ENCODE measurements at regions not wholly inside any gene's neighbourhood (a gene's known extent, or its start where the extent isn't known, plus 50 kb on each side); places are given as distances from the start of the nearest gene placed in this dataset.

DNA sequence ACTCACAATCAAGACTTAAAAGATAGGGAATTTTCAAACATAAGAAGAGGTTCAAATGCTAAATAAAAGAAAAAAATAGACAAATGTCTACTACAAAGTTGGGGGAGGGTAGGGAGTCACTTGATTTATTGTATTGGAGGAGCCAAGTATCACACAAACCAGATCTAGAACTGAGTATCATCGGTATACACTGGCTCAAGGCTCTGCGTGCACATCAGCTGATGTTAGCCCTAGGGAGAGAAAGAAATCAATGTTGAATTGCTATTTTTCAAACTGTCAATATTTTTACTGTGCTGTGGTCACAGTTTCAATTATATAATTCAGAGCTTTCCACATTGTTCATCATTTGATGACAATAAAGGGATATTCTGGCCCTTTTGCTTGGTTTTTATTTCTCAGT is 54.9 kb upstream of the RXFP2 start:
- TF ChIP-seq, protein P1, sequence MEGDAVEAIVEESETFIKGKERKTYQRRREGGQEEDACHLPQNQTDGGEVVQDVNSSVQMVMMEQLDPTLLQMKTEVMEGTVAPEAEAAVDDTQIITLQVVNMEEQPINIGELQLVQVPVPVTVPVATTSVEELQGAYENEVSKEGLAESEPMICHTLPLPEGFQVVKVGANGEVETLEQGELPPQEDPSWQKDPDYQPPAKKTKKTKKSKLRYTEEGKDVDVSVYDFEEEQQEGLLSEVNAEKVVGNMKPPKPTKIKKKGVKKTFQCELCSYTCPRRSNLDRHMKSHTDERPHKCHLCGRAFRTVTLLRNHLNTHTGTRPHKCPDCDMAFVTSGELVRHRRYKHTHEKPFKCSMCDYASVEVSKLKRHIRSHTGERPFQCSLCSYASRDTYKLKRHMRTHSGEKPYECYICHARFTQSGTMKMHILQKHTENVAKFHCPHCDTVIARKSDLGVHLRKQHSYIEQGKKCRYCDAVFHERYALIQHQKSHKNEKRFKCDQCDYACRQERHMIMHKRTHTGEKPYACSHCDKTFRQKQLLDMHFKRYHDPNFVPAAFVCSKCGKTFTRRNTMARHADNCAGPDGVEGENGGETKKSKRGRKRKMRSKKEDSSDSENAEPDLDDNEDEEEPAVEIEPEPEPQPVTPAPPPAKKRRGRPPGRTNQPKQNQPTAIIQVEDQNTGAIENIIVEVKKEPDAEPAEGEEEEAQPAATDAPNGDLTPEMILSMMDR (IDR thresholded peaks at IDR 0.05) = no peak
- H3K4me1 Mint-ChIP-seq (ENCODE audit: unreplicated experiment) = no peaks in the 10 kb centered on the region
- no peak overlapping the region for H3K27ac Mint-ChIP-seq (ENCODE audit: unreplicated experiment)
- H3K36me3 Mint-ChIP-seq (ENCODE audit: unreplicated experiment) = no peaks in the 10 kb centered on the region
- peaks cover 30% of the 10 kb centered on the region for H3K27me3 Mint-ChIP-seq (ENCODE audit: unreplicated experiment)
- DNase-seq (ENCODE audit: extremely low spot score, unreplicated experiment) = no peak
- no peaks in the 10 kb centered on the region for H3K9me3 Mint-ChIP-seq (ENCODE audit: unreplicated experiment)
- no peak overlapping the region for H3K4me3 Mint-ChIP-seq (ENCODE audit: unreplicated experiment)

DNA sequence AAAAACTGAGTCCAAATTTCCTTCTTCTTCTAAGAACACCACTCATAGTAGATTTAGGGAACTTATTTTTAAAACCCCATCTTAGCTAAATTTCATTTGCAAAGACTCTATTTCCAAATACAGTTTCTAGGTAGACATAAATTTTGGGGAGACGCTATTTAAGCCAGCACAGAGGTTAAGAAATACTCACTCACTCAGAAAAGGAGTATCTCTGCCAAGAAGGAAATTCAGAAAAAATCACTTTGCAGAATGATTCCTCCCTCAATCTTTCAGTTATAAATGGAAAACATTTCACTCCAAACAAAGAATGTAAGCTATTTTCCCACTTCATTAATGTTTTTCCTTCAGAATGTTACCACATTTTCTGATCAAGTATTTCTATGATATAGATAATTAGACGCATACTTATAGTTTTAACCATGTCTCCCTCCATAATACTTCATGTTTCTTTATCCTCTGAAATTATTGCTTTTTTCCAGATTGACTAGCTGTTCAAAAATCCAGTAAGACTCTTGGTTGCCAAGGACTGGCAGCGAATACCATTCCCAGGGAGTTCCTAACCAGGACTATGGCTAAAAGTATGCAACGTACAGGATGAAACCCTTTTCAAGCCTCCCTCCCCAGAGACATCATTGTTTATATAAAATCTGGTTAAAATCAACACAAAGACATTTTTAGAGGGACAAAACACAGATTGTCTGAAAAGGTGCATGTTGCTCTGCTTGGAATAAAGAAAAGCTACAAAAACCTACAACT is 52.5 kb upstream of the RXFP2 start:
- H3K4me1 Mint-ChIP-seq (ENCODE audit: unreplicated experiment) = no peaks in the 10 kb centered on the region
- TF ChIP-seq, protein P1 (IDR thresholded peaks at IDR 0.05) = no peak
- no peak overlapping the region for H3K27ac Mint-ChIP-seq (ENCODE audit: unreplicated experiment)
- peaks cover 34% of the 10 kb centered on the region for H3K27me3 Mint-ChIP-seq (ENCODE audit: unreplicated experiment)
- no peak overlapping the region for H3K4me3 Mint-ChIP-seq (ENCODE audit: unreplicated experiment)
- H3K36me3 Mint-ChIP-seq (ENCODE audit: unreplicated experiment) = no peaks in the 10 kb centered on the region
- H3K9me3 Mint-ChIP-seq (ENCODE audit: unreplicated experiment) = no peaks in the 10 kb centered on the region
- no peak for DNase-seq (ENCODE audit: extremely low spot score, unreplicated experiment)

Data from osteocyte (in vitro differentiated cells).